CD4-positive, alpha-beta T cell (primary cell): ENCODE measurements at regions not wholly inside any gene's neighbourhood (a gene's known extent, or its start where the extent isn't known, plus 50 kb on each side); places are given as distances from the start of the nearest gene placed in this dataset.

ENCODE experiments used
- ATAC-seq: fragments of 200-7000 bp; cut with Tn5 transposase; one replicate; pipeline ENCODE4 v1.10.0; 2022; ENCODE audit warnings: mild to moderate bottlenecking; ENCODE audit not compliant: poor library complexity
- CTCF ChIA-PET: fragments of 350-600 bp; sonication (Branson Sonifier 250); formaldehyde crosslinking; loops from one replicate; lab custom pipeline; 2021; ENCODE audit warnings: antibody characterized with exemption, inconsistent platforms; lab: Charles Lee
- POLR2A ChIA-PET: fragments of 350-600 bp; sonication (Branson Sonifier 250); formaldehyde crosslinking; loops from one replicate; lab custom pipeline; 2021; ENCODE audit warnings: antibody characterized with exemption, inconsistent platforms; lab: Charles Lee
- DNase-seq, 14 experiments: peaks; one replicate each; pipeline ENCODE4 v3.0.0-alpha.2; 2013 to 2020; ENCODE audit warnings: mixed read lengths in 2 of 14
- H3K27ac ChIP-seq, 2 donors: one replicate each; pipeline versions ENCODE4 v1.5.1 to v1.7.0; 2013; ENCODE audit warnings: low read length in 2 of 2, low read depth in 1 of 2, mild to moderate bottlenecking in 1 of 2
- H3K27me3 ChIP-seq, 2 experiments: 1 replicate in 1 of 2; 2 replicates in 1 of 2; pipeline versions ENCODE4 v1.6.1 to v1.7.0; 2013; ENCODE audit warnings: low read length in 2 of 2, control low read depth in 1 of 2, mild to moderate bottlenecking in 1 of 2, moderate library complexity in 1 of 2; ENCODE audit not compliant: insufficient read depth in 2 of 2, control insufficient read depth in 1 of 2
- H3K36me3 ChIP-seq: one replicate; pipeline ENCODE4 v1.6.1; 2013; ENCODE audit warnings: low read length, control low read depth; ENCODE audit not compliant: insufficient read depth
- H3K4me1 ChIP-seq: one replicate; pipeline ENCODE4 v1.6.1; 2013; ENCODE audit warnings: low read length, control low read depth; ENCODE audit not compliant: insufficient read depth
- H3K4me3 ChIP-seq: one replicate; pipeline ENCODE4 v1.5.1; 2013; ENCODE audit warnings: mild to moderate bottlenecking, low read length, moderate library complexity
- H3K9me3 ChIP-seq, 2 experiments: 1 replicate in 1 of 2; 2 replicates in 1 of 2; pipeline versions ENCODE4 v1.6.1 to v1.7.0; 2013; ENCODE audit warnings: low read length in 2 of 2, mild to moderate bottlenecking in 2 of 2, control low read depth in 1 of 2, moderate library complexity in 1 of 2; ENCODE audit not compliant: control insufficient read depth in 1 of 2, insufficient read depth in 1 of 2
- H3K27ac Mint-ChIP-seq: one replicate; pipeline ENCODE4 v1.8.0; 2020; ENCODE audit warnings: mixed read lengths
- H3K27me3 Mint-ChIP-seq: one replicate; pipeline ENCODE4 v1.8.0; 2021; ENCODE audit warnings: mixed read lengths
- H3K36me3 Mint-ChIP-seq: one replicate; pipeline ENCODE4 v1.8.0; 2021; ENCODE audit warnings: low read depth, mixed read lengths
- H3K4me1 Mint-ChIP-seq: one replicate; pipeline ENCODE4 v1.8.0; 2021; ENCODE audit warnings: low read depth, mixed read lengths
- H3K4me3 Mint-ChIP-seq: one replicate; pipeline ENCODE4 v1.8.0; 2020; ENCODE audit warnings: mild to moderate bottlenecking, mixed read lengths
- H3K9me3 Mint-ChIP-seq: one replicate; pipeline ENCODE4 v1.8.0; 2020; ENCODE audit warnings: mixed read lengths
- intact Hi-C, 2 experiments: fragments of 100-400 bp; cut with DNase I in 1 of 2; cut with micrococcal nuclease in 1 of 2; formaldehyde crosslinking; loops; one replicate each; pipeline versions ENCODE4 v1.15.1 to v1.9.0; 2023 to 2025; cut with DNase I, micrococcal nuclease
- TF ChIP-seq, protein P1 (sequence below): fragments of 200-600 bp; IDR thresholded peaks from one replicate; pipeline ENCODE4 v1.8.0; 2022; ENCODE audit warnings: antibody characterized with exemption, mild to moderate bottlenecking

DNA sequence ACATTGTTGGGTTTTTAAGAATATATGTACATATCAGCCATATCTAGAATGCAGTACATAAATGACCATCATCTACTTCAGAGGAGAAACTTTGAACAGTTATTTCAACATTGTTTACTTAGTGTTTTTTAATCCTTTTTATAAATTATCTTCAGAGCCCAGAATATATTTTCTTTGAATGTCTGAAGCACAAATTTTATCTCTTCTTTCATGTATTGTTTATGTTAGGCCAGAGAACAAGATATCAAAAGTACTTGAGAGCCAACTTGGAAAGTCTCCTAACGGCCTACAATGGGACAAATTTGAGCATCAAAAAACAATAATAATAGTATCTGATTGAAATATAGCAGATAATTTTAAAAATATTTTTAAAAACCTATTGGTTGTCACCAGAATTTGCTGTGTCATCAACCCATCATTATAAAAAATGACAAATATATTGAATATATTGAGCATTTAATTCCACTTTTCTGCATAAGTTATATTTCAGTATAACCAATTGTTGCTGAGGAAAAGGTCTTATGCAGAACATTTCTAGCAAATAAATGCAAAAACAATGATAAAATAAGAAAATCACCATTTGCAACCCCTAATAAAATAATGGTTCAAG lies 67.5 kb upstream of the CCNG1 start:
- no peak overlapping the region for H3K4me3 ChIP-seq

DNA sequence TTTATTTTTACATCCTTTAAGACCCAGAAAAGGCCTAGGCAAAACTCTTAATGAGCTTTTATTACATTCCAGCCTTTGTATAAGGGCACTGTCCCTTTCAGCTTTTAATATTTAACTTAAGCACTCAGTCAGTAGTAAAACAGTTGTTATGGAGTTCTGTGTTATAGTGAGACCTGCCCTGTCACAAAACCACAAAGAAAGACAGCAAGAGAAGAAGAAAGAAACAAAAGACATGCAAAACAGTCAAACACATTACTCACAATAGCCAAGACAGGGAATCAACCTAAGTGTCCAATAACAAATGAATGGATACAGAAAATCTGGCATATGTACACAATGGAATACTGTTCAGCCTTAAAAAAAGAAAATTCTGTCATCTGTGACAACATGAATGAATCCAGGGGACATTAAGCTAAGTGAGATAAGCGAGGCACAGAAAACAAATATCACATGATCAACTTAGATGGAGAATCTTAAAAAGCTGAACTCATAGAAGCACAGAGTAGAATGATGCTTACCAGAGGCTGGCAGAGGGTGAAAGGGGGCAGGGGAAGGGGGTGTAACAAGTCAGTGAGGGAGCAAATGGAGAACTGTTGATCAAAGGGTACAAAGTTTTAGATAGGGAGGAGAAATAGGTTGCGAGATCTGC lies 63.8 kb upstream of the CCNG1 start:
- no peaks in the 10 kb centered on the region for H3K4me1 ChIP-seq
- intact Hi-C loops = no loop called here
- ATAC-seq (no peak), DNase-seq (no peak)
- H3K27ac ChIP-seq = no peak overlapping the region
- H3K27me3 ChIP-seq = no peaks in the 10 kb centered on the region
- no peak overlapping the region for H3K4me3 ChIP-seq
- H3K9me3 Mint-ChIP-seq = no peaks in the 10 kb centered on the region
- ChIA-PET CTCF (no interaction called here), POLR2A (no interaction called here)
- H3K27ac Mint-ChIP-seq = no peak overlapping the region
- H3K27me3 Mint-ChIP-seq = peaks cover 8% of the 10 kb centered on the region
- no peaks in the 10 kb centered on the region for H3K36me3 ChIP-seq
- H3K9me3 ChIP-seq = no peaks in the 10 kb centered on the region
- TF ChIP-seq, protein P1, sequence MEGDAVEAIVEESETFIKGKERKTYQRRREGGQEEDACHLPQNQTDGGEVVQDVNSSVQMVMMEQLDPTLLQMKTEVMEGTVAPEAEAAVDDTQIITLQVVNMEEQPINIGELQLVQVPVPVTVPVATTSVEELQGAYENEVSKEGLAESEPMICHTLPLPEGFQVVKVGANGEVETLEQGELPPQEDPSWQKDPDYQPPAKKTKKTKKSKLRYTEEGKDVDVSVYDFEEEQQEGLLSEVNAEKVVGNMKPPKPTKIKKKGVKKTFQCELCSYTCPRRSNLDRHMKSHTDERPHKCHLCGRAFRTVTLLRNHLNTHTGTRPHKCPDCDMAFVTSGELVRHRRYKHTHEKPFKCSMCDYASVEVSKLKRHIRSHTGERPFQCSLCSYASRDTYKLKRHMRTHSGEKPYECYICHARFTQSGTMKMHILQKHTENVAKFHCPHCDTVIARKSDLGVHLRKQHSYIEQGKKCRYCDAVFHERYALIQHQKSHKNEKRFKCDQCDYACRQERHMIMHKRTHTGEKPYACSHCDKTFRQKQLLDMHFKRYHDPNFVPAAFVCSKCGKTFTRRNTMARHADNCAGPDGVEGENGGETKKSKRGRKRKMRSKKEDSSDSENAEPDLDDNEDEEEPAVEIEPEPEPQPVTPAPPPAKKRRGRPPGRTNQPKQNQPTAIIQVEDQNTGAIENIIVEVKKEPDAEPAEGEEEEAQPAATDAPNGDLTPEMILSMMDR = no peak
- H3K4me3 Mint-ChIP-seq = no peak overlapping the region
- no peaks in the 10 kb centered on the region for H3K4me1 Mint-ChIP-seq
- H3K36me3 Mint-ChIP-seq = no peaks in the 10 kb centered on the region

More for the DNA sequence above, 67.5 kb upstream of the CCNG1 start:
- TF ChIP-seq, protein P1 = no peak
- Mint-ChIP-seq H3K4me3 (no peak overlapping the region), H3K36me3 (no peaks in the 10 kb centered on the region), H3K4me1 (no peaks in the 10 kb centered on the region), H3K9me3 (peaks cover 2% of the 10 kb centered on the region), H3K27me3 (peaks cover 8% of the 10 kb centered on the region), H3K27ac (no peak overlapping the region)
- Histone ChIP-seq H3K27me3 (peaks cover 0 to 3% of the 10 kb centered on the region in 2 experiments), H3K27ac (no peak overlapping the region), H3K36me3 (no peaks in the 10 kb centered on the region), H3K4me1 (no peaks in the 10 kb centered on the region), H3K9me3 (peaks cover 0 to 5% of the 10 kb centered on the region in 2 experiments)
- POLR2A ChIA-PET = no interaction called here
- ATAC-seq = no peak
- no peak for DNase-seq
- CTCF ChIA-PET = no interaction called here
- intact Hi-C loops = no loop called here

DNA sequence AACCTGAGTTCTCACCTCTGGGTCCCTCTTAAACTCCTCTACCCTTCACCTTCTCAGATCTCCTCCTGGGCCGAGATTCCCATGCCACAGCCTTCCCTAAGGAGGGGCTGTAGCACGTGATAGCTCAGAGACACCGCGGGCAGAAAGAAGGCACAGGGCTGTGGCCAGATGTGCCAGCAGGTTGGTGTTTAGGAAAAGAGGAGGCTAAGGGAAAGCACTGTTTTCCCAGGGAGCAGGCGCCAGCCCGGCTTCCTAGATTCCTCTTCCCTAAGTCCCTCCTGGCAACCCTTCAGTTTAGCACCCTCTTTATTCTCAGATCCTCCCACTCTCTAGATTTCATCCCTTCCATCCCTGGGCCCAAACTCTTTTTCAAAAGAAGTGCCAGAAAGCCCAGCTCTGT lies 59.4 kb upstream of the CCNG1 start:
- Mint-ChIP-seq H3K27me3 (peaks cover 8% of the 10 kb centered on the region), H3K27ac (no peak overlapping the region), H3K4me3 (no peak overlapping the region), H3K4me1 (no peaks in the 10 kb centered on the region), H3K36me3 (no peaks in the 10 kb centered on the region), H3K9me3 (no peaks in the 10 kb centered on the region)
- H3K36me3 ChIP-seq = no peaks in the 10 kb centered on the region
- ATAC-seq (no peak), DNase-seq (no peak)
- H3K27ac ChIP-seq = no peak overlapping the region
- H3K27me3 ChIP-seq = no peaks in the 10 kb centered on the region
- no peaks in the 10 kb centered on the region for H3K4me1 ChIP-seq
- no peak overlapping the region for H3K4me3 ChIP-seq
- intact Hi-C loops = no loop called here
- POLR2A ChIA-PET = no interaction called here
- CTCF ChIA-PET = no interaction called here
- H3K9me3 ChIP-seq = no peaks in the 10 kb centered on the region
- TF ChIP-seq, protein P1 = no peak
